T-helper 2 cell (primary cell): ENCODE measurements at regions not wholly inside any gene's neighbourhood (a gene's known extent, or its start where the extent isn't known, plus 50 kb on each side); places are given as distances from the start of the nearest gene placed in this dataset.
"Not testable (repeated sequence)": the region's sequence is repeated elsewhere in the genome, so short reads cannot be mapped to it uniquely, and the experiment has no call there.

Source experiments
- DNase-seq, 5 experiments: peaks; one replicate each; pipeline versions ENCODE4 v3.0.0 to v3.0.0-alpha.2; 2012 to 2022

GRCh38 chr2:150129921-150130575, 357.4 kb downstream of the RND3 start:
- no peak for DNase-seq

GRCh38 chr2:150127995-150128394, 359.5 kb downstream of the RND3 start:
- no peak for DNase-seq

GRCh38 chr2:150127346-150127990, 360.0 kb downstream of the RND3 start:
- DNase-seq: no peak

- DNase-seq: no peak
These were observed 360.6 kb downstream of the RND3 start for GRCh38 chr2:150126839-150127238.

- DNase-seq: no peak
These were observed 361.2 kb downstream of the RND3 start for GRCh38 chr2:150126143-150126740.

GRCh38 chr2:150125708-150126107, 361.8 kb downstream of the RND3 start:
- no peak for DNase-seq

- no peak for DNase-seq
These were observed 362.3 kb downstream of the RND3 start for GRCh38 chr2:150125188-150125587.

- DNase-seq: no peak
These were observed 362.7 kb downstream of the RND3 start for GRCh38 chr2:150124739-150125138.

- no peak for DNase-seq
These were observed 364.4 kb downstream of the RND3 start for GRCh38 chr2:150122871-150123613.

- DNase-seq: no peak
These were observed 365.3 kb downstream of the RND3 start for GRCh38 chr2:150122156-150122555.

- no peak for DNase-seq
These were observed 367.0 kb downstream of the RND3 start for GRCh38 chr2:150120326-150120955.

- no peak for DNase-seq
These were observed 367.6 kb downstream of the RND3 start for GRCh38 chr2:150119819-150120218.

GRCh38 chr2:150114089-150114488, 373.4 kb downstream of the RND3 start:
- not testable (repeated sequence) for DNase-seq

- no peak for DNase-seq
These were observed 376.9 kb downstream of the RND3 start for GRCh38 chr2:150110548-150110947.

GRCh38 chr2:150109912-150110311, 377.6 kb downstream of the RND3 start:
- no peak for DNase-seq

GRCh38 chr2:150109028-150109427, 378.4 kb downstream of the RND3 start:
- no peak for DNase-seq

GRCh38 chr2:150107816-150108215, 379.7 kb downstream of the RND3 start:
- DNase-seq: no peak

- DNase-seq: no peak
These were observed 380.3 kb downstream of the RND3 start for GRCh38 chr2:150107170-150107569.

- no peak for DNase-seq
These were observed 385.5 kb downstream of the RND3 start for GRCh38 chr2:150101947-150102346.

- no peak for DNase-seq
These were observed 386.6 kb downstream of the RND3 start for GRCh38 chr2:150100834-150101233.

- DNase-seq: no peak
These were observed 387.1 kb downstream of the RND3 start for GRCh38 chr2:150100336-150100735.

- DNase-seq: no peak
These were observed 387.7 kb downstream of the RND3 start for GRCh38 chr2:150099805-150100204.

- DNase-seq: no peak
These were observed 389.5 kb downstream of the RND3 start for GRCh38 chr2:150097901-150098531.
